ENCODE measurements at regions not wholly inside any gene's neighbourhood (a gene's known extent, or its start where the extent isn't known, plus 50 kb on each side); places are given as distances from the start of the nearest gene placed in this dataset.

GRCh38 chr13:64266024-64266423 is 2850.4 kb upstream of the PCDH20 start:
- TF ChIP-seq CTCF (conservative IDR thresholded peaks at IDR 0.05; ENCODE audit: low read length) = no peak
- no peak for TF ChIP-seq EZH2phosphoT487 (IDR thresholded peaks at IDR 0.05; ENCODE audit: borderline replicate concordance)

Measured in Loucy (cell line).